Retinal pigment epithelial cell (primary cell): ENCODE measurements at regions not wholly inside any gene's neighbourhood (a gene's known extent, or its start where the extent isn't known, plus 50 kb on each side); places are given as distances from the start of the nearest gene placed in this dataset.

Experiments
- DNase-seq: peaks from one replicate; pipeline ENCODE4 v3.0.0-alpha.2; 2010; ENCODE audit warnings: low read depth
- H3K4me3 ChIP-seq: 2 replicates; pipeline ENCODE4 v1.5.1; 2011; ENCODE audit warnings: mild to moderate bottlenecking, low read length, control low read depth, moderate library complexity
- TF ChIP-seq, protein P1 (sequence below): conservative IDR thresholded peaks from 2 replicates; pipeline ENCODE4 v1.5.1; 2011; ENCODE audit warnings: low read depth, low read length, control low read depth, inconsistent platforms

DNA sequence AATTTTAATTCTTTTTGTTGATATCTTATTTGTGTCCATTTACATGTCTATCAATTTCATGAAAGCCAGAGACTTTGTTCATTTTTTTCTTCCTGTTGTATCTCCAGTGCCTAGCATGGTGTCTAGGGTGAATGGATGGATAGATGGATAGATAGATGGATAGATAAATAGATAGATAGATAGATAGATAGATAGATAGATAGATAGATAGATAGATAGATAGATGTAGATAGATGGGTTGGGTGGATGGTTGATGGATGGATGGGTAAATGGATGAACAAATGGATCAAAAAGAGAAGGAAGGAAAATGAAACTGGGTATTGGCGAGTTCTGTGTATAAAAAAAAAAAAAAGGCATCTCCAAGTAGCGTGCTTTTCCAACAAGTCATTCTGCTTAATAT lies 120.5 kb downstream of the FAM124B start:
- TF ChIP-seq, protein P1, sequence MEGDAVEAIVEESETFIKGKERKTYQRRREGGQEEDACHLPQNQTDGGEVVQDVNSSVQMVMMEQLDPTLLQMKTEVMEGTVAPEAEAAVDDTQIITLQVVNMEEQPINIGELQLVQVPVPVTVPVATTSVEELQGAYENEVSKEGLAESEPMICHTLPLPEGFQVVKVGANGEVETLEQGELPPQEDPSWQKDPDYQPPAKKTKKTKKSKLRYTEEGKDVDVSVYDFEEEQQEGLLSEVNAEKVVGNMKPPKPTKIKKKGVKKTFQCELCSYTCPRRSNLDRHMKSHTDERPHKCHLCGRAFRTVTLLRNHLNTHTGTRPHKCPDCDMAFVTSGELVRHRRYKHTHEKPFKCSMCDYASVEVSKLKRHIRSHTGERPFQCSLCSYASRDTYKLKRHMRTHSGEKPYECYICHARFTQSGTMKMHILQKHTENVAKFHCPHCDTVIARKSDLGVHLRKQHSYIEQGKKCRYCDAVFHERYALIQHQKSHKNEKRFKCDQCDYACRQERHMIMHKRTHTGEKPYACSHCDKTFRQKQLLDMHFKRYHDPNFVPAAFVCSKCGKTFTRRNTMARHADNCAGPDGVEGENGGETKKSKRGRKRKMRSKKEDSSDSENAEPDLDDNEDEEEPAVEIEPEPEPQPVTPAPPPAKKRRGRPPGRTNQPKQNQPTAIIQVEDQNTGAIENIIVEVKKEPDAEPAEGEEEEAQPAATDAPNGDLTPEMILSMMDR, result no peak
- H3K4me3 ChIP-seq, result no peak overlapping the region
- no peak for DNase-seq

DNA sequence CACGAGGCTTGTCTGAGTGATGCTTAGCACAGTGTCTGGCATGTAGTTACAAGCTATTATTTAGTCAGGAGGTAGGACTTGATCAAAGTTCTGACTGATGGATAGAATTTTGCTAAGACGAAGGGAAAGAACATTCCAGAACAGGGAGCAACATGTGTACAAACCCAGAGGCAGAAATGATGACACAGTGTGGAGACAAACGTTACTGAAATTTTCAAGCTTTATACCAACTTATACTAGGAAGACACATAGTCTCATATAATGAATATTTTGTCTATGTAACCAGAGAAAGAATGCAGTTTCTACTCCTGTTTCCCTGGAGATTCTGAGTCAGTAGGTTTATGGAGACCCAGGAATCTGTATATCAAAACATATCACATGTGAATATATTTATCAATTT lies 123.4 kb downstream of the FAM124B start:
- H3K4me3 ChIP-seq, result no peak overlapping the region
- TF ChIP-seq, protein P1, result no peak
- no peak for DNase-seq

DNA sequence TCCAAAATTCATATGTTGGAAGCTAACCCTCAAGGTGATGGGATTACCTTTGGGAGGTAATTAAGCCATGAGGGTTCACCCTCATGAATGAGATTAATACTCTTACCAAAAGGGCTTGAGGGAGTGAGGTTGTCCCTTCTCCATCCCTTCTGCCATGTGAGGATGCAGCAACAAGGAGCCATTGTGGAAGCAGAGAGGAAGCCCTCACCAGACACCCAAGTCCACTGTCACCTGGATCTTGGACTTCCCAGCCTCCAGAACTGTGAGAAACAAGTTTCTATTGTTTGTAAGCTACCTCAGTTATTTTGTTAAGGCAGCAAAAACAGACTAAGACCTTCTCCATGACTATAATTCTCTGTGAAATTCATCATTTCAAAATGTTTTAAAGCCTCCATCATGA lies 125.7 kb downstream of the FAM124B start:
- TF ChIP-seq, protein P1, result no peak
- DNase-seq, result no peak
- no peak overlapping the region for H3K4me3 ChIP-seq

DNA sequence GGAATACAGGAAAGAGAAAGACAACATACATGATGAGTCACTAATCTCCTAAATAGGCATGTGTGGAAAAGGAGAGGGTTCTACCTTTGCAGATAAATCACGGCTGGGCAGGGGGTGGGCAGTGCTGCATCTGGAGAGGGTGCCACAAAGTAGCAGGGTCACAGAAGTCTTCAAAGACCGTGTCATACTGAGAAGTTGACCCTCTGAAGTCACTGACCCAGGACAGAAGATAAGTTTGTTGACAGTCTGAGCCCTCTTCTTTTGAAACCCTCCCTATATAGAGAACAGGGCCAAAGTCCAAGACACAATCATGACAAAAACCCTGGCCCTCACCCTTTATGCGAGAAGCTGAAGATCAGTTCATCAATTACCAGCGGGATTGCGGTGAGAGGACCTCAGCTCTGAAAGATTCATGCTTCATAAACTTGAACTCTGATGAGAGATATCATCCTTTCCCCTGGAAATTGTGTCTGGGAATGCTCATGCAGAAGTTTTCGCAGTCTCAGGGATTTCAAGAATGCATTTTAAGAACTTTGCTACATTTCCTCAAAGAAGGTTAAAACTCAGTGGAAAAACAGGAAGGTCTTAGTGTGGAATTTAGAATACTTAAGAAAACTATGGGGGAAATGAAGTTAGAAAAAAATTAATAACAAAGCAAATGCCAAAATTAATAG lies 129.5 kb downstream of the FAM124B start:
- TF ChIP-seq, protein P1, result no peak
- H3K4me3 ChIP-seq, result no peak overlapping the region
- DNase-seq, result no peak

DNA sequence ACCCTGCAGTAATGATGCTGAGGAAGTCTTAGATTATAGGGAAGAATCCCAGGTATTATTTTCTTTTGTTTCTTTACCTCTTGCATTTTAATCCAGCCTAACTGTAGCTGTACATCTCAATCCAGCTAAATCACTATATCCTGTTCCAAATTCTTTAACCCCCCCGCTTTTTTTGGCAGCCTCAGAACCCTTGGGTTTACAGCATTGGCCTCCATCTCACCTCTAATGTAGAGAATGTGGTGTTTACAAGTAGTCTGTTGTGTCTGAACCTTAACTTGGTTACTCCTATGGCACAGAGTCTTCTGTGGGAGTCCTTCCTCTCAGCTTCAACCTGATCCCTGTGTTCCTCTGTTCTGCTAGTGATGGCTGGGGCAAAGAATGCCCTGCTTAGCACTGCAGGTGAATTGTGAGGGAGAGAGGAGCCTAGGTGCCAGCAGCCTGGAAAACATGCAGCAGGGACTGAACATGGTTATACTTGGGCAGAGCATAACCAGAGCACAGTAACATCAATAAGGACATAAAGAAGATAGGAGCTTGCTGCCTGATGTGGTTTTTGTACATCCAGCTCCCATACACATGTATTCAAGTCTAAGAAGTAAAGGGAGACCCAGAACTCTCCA lies 130.2 kb downstream of the FAM124B start:
- DNase-seq, result no peak
- H3K4me3 ChIP-seq, result no peak overlapping the region
- TF ChIP-seq, protein P1, result no peak

DNA sequence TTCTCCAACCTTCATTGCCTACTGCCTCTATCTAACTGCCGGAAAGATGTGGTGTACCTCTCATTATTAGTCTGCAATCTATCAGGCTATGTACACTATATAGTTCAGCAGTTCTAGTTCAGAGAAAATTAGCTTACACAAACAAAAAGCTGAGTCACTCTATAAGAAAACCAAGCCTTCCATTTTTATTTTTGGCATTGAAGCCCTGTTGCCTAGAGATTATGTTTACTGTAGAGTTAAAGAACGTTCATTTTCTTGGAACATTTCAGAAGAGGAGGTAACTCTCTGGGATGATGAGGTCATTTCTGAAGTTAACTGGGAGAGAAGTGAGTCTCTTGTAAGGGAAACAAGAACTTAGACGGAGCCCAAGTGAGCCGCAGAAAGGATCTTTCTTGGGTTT lies 133.5 kb downstream of the FAM124B start:
- peak; percentile 62 for DNase-seq
- TF ChIP-seq, protein P1, result no peak
- H3K4me3 ChIP-seq, result no peak overlapping the region

DNA sequence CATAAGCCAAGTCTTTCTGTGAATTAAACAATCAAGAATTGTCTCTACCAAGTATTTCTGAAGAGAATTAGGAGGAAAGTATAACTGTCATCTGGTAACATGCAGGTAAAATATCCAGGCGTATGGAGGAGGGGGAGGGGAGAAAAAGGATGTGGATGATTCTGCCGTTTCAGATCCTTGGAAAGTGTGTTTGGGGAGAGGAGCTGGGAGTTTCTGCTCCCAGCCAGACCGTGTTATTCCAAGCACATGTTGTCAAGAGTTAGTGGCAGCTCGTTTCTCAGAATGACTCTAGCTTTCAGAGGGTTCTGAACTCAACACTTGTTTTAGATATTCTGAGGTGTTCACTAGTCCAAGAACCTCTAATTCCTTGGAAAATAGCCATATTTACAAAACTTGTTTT lies 137.6 kb downstream of the FAM124B start:
- TF ChIP-seq, protein P1, result no peak
- DNase-seq, result no peak
- no peak overlapping the region for H3K4me3 ChIP-seq
